Kidney (tissue), 13 donors: ENCODE measurements at regions not wholly inside any gene's neighbourhood (a gene's known extent, or its start where the extent isn't known, plus 50 kb on each side); places are given as distances from the start of the nearest gene placed in this dataset.

ENCODE experiments used
- DNase-seq, 5 donors: peaks; one replicate each; pipeline ENCODE4 v3.0.0-alpha.2; 2013 to 2020
- FAIRE-seq: peaks from 2 replicates; lab custom pipeline; 2012; peaks lifted over from hg19 to GRCh38; lab: Jason Lieb, UNC
- H3K27ac ChIP-seq, 2 donors: one replicate each; pipeline ENCODE4 v1.7.0; 2013; ENCODE audit warnings: low read depth in 2 of 2, low read length in 2 of 2, inconsistent platforms in 1 of 2
- H3K27me3 ChIP-seq: one replicate; pipeline ENCODE4 v1.7.1; 2013; ENCODE audit warnings: low read length, inconsistent platforms; ENCODE audit not compliant: control insufficient read depth, insufficient read depth
- H3K36me3 ChIP-seq, 3 donors: one replicate each; pipeline versions ENCODE4 v1.7.0 to v1.7.1; 2013; ENCODE audit warnings: low read length in 3 of 3, control low read depth in 1 of 3, inconsistent platforms in 1 of 3; ENCODE audit not compliant: insufficient read depth in 3 of 3, control insufficient read depth in 2 of 3
- H3K4me1 ChIP-seq, 3 donors: one replicate each; pipeline versions ENCODE4 v1.7.0 to v1.7.1; 2013; ENCODE audit warnings: low read length in 3 of 3, inconsistent platforms in 1 of 3, low read depth in 1 of 3; ENCODE audit not compliant: control insufficient read depth in 2 of 3, insufficient read depth in 2 of 3
- H3K4me3 ChIP-seq, 3 donors: one replicate each; pipeline versions ENCODE4 v1.7.0 to v1.8.1; 2013; ENCODE audit warnings: low read length in 3 of 3, control low read depth in 1 of 3, inconsistent platforms in 1 of 3
- H3K9ac ChIP-seq, 3 donors: one replicate each; pipeline versions ENCODE4 v1.7.0 to v1.7.1; 2013; ENCODE audit warnings: low read length in 3 of 3, control low read depth in 1 of 3, inconsistent platforms in 1 of 3
- H3K9me3 ChIP-seq, 3 donors: one replicate each; pipeline versions ENCODE4 v1.7.0 to v1.7.1; 2013; ENCODE audit warnings: low read length in 3 of 3, control low read depth in 1 of 3, inconsistent platforms in 1 of 3; ENCODE audit not compliant: control insufficient read depth in 2 of 3, insufficient read depth in 1 of 3
- intact Hi-C: fragments of 100-400 bp; cut with DNase I; formaldehyde crosslinking; loops from one replicate; pipeline ENCODE4 v1.11.1; 2022
- TF ChIP-seq, protein P1 (sequence below): IDR thresholded peaks from 3 replicates; pipeline ENCODE4 v1.5.1; 2012; ENCODE audit warnings: mild to moderate bottlenecking, moderate library complexity, borderline replicate concordance; ENCODE audit not compliant: insufficient read depth; ENCODE audit errors: extremely low read depth
- donor health status: control.
- donor health status: control.
- donor health status: control.
- donor health status: control.
- donor health status: control.
- donor health status: DM: yes; HTN: yes; CAD: no.
- donor health status: Normal renal cell carcinoma (clear cell type).

DNA sequence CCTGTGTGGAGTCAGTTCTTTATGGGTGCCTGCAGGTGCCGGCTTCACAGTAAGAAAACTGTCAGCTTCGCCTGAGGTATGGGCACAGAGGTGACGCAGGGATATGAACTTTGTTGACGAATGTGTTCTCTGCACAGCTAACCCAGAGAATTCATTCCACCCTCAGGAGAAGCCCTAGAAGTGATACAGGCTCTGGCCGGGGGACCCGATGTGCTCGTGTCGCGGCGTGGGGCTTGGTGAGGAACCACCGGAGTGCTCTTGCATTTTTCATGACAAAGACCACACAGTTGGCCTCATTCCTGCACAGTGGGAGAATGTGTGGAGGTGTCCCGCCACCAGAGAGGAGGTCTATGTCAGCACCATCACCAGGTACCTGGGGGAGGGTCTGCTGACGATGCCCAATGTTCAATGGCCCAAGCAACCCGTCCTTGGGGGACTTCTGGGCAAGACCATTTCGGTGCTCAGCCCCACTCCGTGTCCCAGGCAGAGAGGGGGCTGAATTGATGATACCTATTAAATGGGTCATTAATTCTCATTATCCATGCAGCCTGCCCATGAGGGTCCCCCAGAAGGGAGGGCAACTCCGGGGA, 147.5 kb upstream of the RTL1 start:
- intact Hi-C loops: no loop called here
- TF ChIP-seq, protein P1, sequence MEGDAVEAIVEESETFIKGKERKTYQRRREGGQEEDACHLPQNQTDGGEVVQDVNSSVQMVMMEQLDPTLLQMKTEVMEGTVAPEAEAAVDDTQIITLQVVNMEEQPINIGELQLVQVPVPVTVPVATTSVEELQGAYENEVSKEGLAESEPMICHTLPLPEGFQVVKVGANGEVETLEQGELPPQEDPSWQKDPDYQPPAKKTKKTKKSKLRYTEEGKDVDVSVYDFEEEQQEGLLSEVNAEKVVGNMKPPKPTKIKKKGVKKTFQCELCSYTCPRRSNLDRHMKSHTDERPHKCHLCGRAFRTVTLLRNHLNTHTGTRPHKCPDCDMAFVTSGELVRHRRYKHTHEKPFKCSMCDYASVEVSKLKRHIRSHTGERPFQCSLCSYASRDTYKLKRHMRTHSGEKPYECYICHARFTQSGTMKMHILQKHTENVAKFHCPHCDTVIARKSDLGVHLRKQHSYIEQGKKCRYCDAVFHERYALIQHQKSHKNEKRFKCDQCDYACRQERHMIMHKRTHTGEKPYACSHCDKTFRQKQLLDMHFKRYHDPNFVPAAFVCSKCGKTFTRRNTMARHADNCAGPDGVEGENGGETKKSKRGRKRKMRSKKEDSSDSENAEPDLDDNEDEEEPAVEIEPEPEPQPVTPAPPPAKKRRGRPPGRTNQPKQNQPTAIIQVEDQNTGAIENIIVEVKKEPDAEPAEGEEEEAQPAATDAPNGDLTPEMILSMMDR: no peak
- Histone ChIP-seq H3K4me1 (no peaks in the 10 kb centered on the region), H3K36me3 (no peaks in the 10 kb centered on the region), H3K9ac (no peak overlapping the region), H3K27me3 (no peaks in the 10 kb centered on the region), H3K9me3 (no peaks in the 10 kb centered on the region), H3K27ac (no peak overlapping the region), H3K4me3 (no peak overlapping the region)
- FAIRE-seq: no peak
- DNase-seq: peak in 1 of 5 donors; percentile 16

DNA sequence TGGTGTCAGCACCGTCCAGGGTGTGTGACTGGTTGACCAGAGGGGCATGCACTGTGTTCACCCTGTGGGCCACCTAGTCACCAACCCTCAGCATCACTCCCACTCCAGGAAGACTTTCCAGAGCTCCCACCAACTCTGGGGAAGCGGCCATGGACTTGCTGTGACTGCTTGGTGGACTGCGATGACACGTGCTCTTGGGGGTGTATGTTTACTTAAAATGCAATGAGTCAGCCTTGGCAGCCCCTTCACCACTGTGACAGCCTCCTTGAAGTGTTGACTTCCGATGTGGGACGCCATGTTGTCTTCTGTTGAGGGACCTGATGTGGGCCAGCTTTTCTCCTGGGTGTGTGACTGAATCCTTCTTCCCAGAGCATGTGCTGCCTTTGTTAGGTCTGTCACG, 151.1 kb upstream of the RTL1 start:
- no peaks in the 10 kb centered on the region for H3K36me3 ChIP-seq
- no peak overlapping the region for H3K27ac ChIP-seq
- FAIRE-seq (no peak), DNase-seq (peak in 1 of 5 donors; percentile 40)
- intact Hi-C loops: no loop called here
- no peaks in the 10 kb centered on the region for H3K27me3 ChIP-seq
- H3K9me3 ChIP-seq: no peaks in the 10 kb centered on the region
- no peak overlapping the region for H3K9ac ChIP-seq
- no peaks in the 10 kb centered on the region for H3K4me1 ChIP-seq
- H3K4me3 ChIP-seq: no peak overlapping the region
- TF ChIP-seq, protein P1: no peak

DNA sequence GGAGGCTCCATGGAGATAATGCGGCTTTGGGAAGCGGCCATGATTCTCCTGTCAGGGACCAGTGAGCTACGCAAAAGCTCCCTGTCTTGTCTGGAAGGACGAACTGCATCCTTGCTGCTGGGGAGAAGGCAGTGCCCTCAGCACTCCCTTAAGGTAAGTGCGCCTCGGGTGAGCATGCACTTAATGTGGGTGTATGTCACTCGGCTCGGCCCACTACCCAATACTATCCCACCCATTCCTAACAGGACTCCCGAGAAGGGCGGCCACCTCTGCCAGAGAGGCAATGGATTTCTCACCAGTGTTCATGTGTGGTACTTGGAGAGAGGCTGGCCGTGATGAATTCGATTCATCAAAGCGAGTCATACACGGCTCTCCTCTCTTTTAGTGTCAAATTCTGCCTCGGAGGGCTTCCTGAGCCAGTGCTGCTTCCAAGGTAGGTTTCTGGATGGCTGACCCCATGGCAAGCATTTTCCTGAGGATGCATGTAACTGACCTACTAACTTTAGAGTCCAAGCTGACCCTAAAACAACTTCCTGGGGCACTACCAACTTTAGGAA, 151.7 kb upstream of the RTL1 start:
- peak in 1 of 5 donors; percentile 41 for DNase-seq
- H3K9ac ChIP-seq: no peak overlapping the region
- intact Hi-C loops: no loop called here
- H3K36me3 ChIP-seq: no peaks in the 10 kb centered on the region
- TF ChIP-seq, protein P1: no peak
- no peak for FAIRE-seq
- no peak overlapping the region for H3K27ac ChIP-seq
- H3K4me1 ChIP-seq: no peaks in the 10 kb centered on the region
- H3K9me3 ChIP-seq: no peaks in the 10 kb centered on the region
- no peak overlapping the region for H3K4me3 ChIP-seq
- no peaks in the 10 kb centered on the region for H3K27me3 ChIP-seq
